Kidney (tissue), 13 donors: ENCODE measurements at regions not wholly inside any gene's neighbourhood (a gene's known extent, or its start where the extent isn't known, plus 50 kb on each side); places are given as distances from the start of the nearest gene placed in this dataset.

ENCODE experiments used
- DNase-seq, 5 donors: peaks; one replicate each; pipeline ENCODE4 v3.0.0-alpha.2; 2013 to 2020
- FAIRE-seq: peaks from 2 replicates; lab custom pipeline; 2012; peaks lifted over from hg19 to GRCh38; lab: Jason Lieb, UNC
- H3K27ac ChIP-seq, 2 donors: one replicate each; pipeline ENCODE4 v1.7.0; 2013; ENCODE audit warnings: low read depth in 2 of 2, low read length in 2 of 2, inconsistent platforms in 1 of 2
- H3K27me3 ChIP-seq: one replicate; pipeline ENCODE4 v1.7.1; 2013; ENCODE audit warnings: low read length, inconsistent platforms; ENCODE audit not compliant: control insufficient read depth, insufficient read depth
- H3K36me3 ChIP-seq, 3 donors: one replicate each; pipeline versions ENCODE4 v1.7.0 to v1.7.1; 2013; ENCODE audit warnings: low read length in 3 of 3, control low read depth in 1 of 3, inconsistent platforms in 1 of 3; ENCODE audit not compliant: insufficient read depth in 3 of 3, control insufficient read depth in 2 of 3
- H3K4me1 ChIP-seq, 3 donors: one replicate each; pipeline versions ENCODE4 v1.7.0 to v1.7.1; 2013; ENCODE audit warnings: low read length in 3 of 3, inconsistent platforms in 1 of 3, low read depth in 1 of 3; ENCODE audit not compliant: control insufficient read depth in 2 of 3, insufficient read depth in 2 of 3
- H3K4me3 ChIP-seq, 3 donors: one replicate each; pipeline versions ENCODE4 v1.7.0 to v1.8.1; 2013; ENCODE audit warnings: low read length in 3 of 3, control low read depth in 1 of 3, inconsistent platforms in 1 of 3
- H3K9ac ChIP-seq, 3 donors: one replicate each; pipeline versions ENCODE4 v1.7.0 to v1.7.1; 2013; ENCODE audit warnings: low read length in 3 of 3, control low read depth in 1 of 3, inconsistent platforms in 1 of 3
- H3K9me3 ChIP-seq, 3 donors: one replicate each; pipeline versions ENCODE4 v1.7.0 to v1.7.1; 2013; ENCODE audit warnings: low read length in 3 of 3, control low read depth in 1 of 3, inconsistent platforms in 1 of 3; ENCODE audit not compliant: control insufficient read depth in 2 of 3, insufficient read depth in 1 of 3
- CTCF ChIP-seq: IDR thresholded peaks from 3 replicates; pipeline ENCODE4 v1.5.1; 2012; ENCODE audit warnings: mild to moderate bottlenecking, moderate library complexity, borderline replicate concordance; ENCODE audit not compliant: insufficient read depth; ENCODE audit errors: extremely low read depth
- intact Hi-C: fragments of 100-400 bp; cut with DNase I; formaldehyde crosslinking; loops from one replicate; pipeline ENCODE4 v1.11.1; 2022
- donor health status: control.
- donor health status: control.
- donor health status: control.
- donor health status: control.
- donor health status: control.
- donor health status: DM: yes; HTN: yes; CAD: no.
- donor health status: Normal renal cell carcinoma (clear cell type).

- no peak for TF ChIP-seq CTCF
- Histone ChIP-seq H3K4me3 (no peak overlapping the region), H3K27ac (no peak overlapping the region), H3K36me3 (no peaks in the 10 kb centered on the region), H3K4me1 (no peaks in the 10 kb centered on the region), H3K9ac (no peak overlapping the region), H3K27me3 (no peaks in the 10 kb centered on the region), H3K9me3 (no peaks in the 10 kb centered on the region)
- no peak for FAIRE-seq
- intact Hi-C loops: no loop called here
- DNase-seq: no peak
Observed at GRCh38 chr13:47672245-47673008, 328.6 kb downstream of the SUCLA2 start.

GRCh38 chr13:47671776-47672175 is 329.3 kb downstream of the SUCLA2 start:
- Histone ChIP-seq H3K9ac (no peak overlapping the region), H3K27ac (no peak overlapping the region), H3K4me3 (no peak overlapping the region), H3K36me3 (no peaks in the 10 kb centered on the region), H3K4me1 (no peaks in the 10 kb centered on the region), H3K27me3 (no peaks in the 10 kb centered on the region), H3K9me3 (no peaks in the 10 kb centered on the region)
- intact Hi-C loops: no loop called here
- no peak for TF ChIP-seq CTCF
- DNase-seq: no peak
- FAIRE-seq: no peak

- no peak for TF ChIP-seq CTCF
- Histone ChIP-seq H3K4me1 (no peaks in the 10 kb centered on the region), H3K9me3 (peaks cover 0 to 5% (median 0%) of the 10 kb centered on the region in 3 donors), H3K27ac (no peak overlapping the region), H3K27me3 (no peaks in the 10 kb centered on the region), H3K9ac (no peak overlapping the region), H3K4me3 (no peak overlapping the region), H3K36me3 (no peaks in the 10 kb centered on the region)
- intact Hi-C loops: no loop called here
- FAIRE-seq: no peak
- no peak for DNase-seq
Observed at GRCh38 chr13:47665043-47665442, 336.0 kb downstream of the SUCLA2 start.
